GM19467 (cell line): ENCODE measurements at regions not wholly inside any gene's neighbourhood (a gene's known extent, or its start where the extent isn't known, plus 50 kb on each side); places are given as distances from the start of the nearest gene placed in this dataset.

Experiments
- ATAC-seq: cut with Tn5 transposase; IDR thresholded peaks from one replicate; pipeline ENCODE4 v1.9.1; 2021; ENCODE audit warnings: mild to moderate bottlenecking, moderate library complexity; ENCODE audit not compliant: unreplicated experiment

GRCh38 chr6:155523821-155524651 is 68.4 kb upstream of the NOX3 start:
- ATAC-seq: no peak

GRCh38 chr6:155521719-155522118 is 66.1 kb upstream of the NOX3 start:
- ATAC-seq: no peak

GRCh38 chr6:155520078-155520477 is 64.4 kb upstream of the NOX3 start:
- no peak for ATAC-seq

GRCh38 chr6:155519176-155519738 is 63.6 kb upstream of the NOX3 start:
- no peak for ATAC-seq

- ATAC-seq: no peak
Observed at GRCh38 chr6:155517294-155517693, 61.7 kb upstream of the NOX3 start.

GRCh38 chr6:155510879-155511278 is 55.2 kb upstream of the NOX3 start:
- no peak for ATAC-seq

GRCh38 chr6:155509743-155510475 is 54.3 kb upstream of the NOX3 start:
- ATAC-seq: no peak

GRCh38 chr6:155505608-155505989 is 50.0 kb upstream of the NOX3 start:
- ATAC-seq: no peak
